GM12878 (cell line): ENCODE measurements at regions not wholly inside any gene's neighbourhood (a gene's known extent, or its start where the extent isn't known, plus 50 kb on each side); places are given as distances from the start of the nearest gene placed in this dataset.

Experiments used
- ATAC-seq: fragments of 200-7000 bp; cut with Tn5 transposase; 3 replicates; pipeline ENCODE4 v1.9.1; 2020; ENCODE audit warnings: mild to moderate bottlenecking, moderate library complexity
- BruUV-seq: library from RNA; stranded (reverse); fragments of 400-500 nt; replicated peaks from 2 replicates; lab custom pipeline; 2021; lab: Mats Ljungman, UMichigan
- CTCF ChIA-PET: fragments of 300-600 bp; sonication (Branson Sonifier 250); formaldehyde crosslinking; extraction: SDS; loops from one replicate; lab custom pipeline; 2021; ENCODE audit warnings: inconsistent platforms; lab: Yijun Ruan, JAX
- POLR2A ChIA-PET: fragments of 350-600 bp; formaldehyde crosslinking; extraction: SDS; loops from one replicate; lab custom pipeline; 2021; ENCODE audit warnings: inconsistent platforms; lab: Charles Lee
- RAD21 ChIA-PET: fragments of 300-600 bp; sonication (Branson Sonifier 250); formaldehyde crosslinking; loops from one replicate; lab custom pipeline; 2023; ENCODE audit warnings: antibody characterized with exemption; ENCODE audit not compliant: unreplicated experiment; lab: Charles Lee
- SMC1A ChIA-PET: fragments of 300-600 bp; sonication (Branson Sonifier 250); formaldehyde crosslinking; loops from one replicate; lab custom pipeline; 2023; ENCODE audit not compliant: unreplicated experiment, uncharacterized antibody; lab: Charles Lee
- DNase-seq: peaks from one replicate; pipeline ENCODE4 v3.0.0-alpha.2; 2011; ENCODE audit warnings: low read depth, low spot score
- FAIRE-seq: peaks from 3 replicates; lab custom pipeline; 2011; peaks lifted over from hg19 to GRCh38; lab: Jason Lieb, UNC
- H2AFZ ChIP-seq: 2 replicates; pipeline ENCODE4 v1.6.0; 2011; ENCODE audit warnings: low read depth, low read length, control low read depth; ENCODE audit not compliant: control insufficient read depth
- H3K27ac ChIP-seq: 2 replicates; pipeline ENCODE4 v1.5.1; 2011; ENCODE audit warnings: control low read depth; ENCODE audit not compliant: control insufficient read depth, insufficient read depth
- H3K27me3 ChIP-seq, 2 experiments: replicated peaks in 1 of 2; 2 replicates each; pipeline versions ENCODE4 v1.6.0 to v1.6.1; 2011; ENCODE audit warnings: low read length in 1 of 2; ENCODE audit not compliant: control insufficient read depth in 2 of 2, insufficient read depth in 2 of 2
- H3K36me3 ChIP-seq, 2 experiments: 2 replicates each; pipeline ENCODE4 v1.5.1; 2011; ENCODE audit warnings: low read length in 1 of 2; ENCODE audit not compliant: control insufficient read depth in 2 of 2, insufficient read depth in 2 of 2
- H3K4me1 ChIP-seq: 2 replicates; pipeline ENCODE4 v1.6.1; 2011; ENCODE audit warnings: mild to moderate bottlenecking, low read length, moderate library complexity, mixed read lengths; ENCODE audit not compliant: control insufficient read depth, insufficient read depth
- H3K4me2 ChIP-seq: 2 replicates; pipeline ENCODE4 v1.6.0; 2011; ENCODE audit warnings: control low read depth; ENCODE audit not compliant: control insufficient read depth, insufficient read depth
- H3K4me3 ChIP-seq: fragments of 200-600 bp; sonication (generic); 2 replicates; pipeline ENCODE4 v1.5.1; 2016
- H3K79me2 ChIP-seq: 2 replicates; pipeline ENCODE4 v1.6.0; 2011; ENCODE audit warnings: low read length; ENCODE audit not compliant: control insufficient read depth, insufficient read depth
- H3K9ac ChIP-seq: 2 replicates; pipeline ENCODE4 v1.8.0; 2011; ENCODE audit warnings: low read length, control low read depth, mixed read lengths; ENCODE audit not compliant: control insufficient read depth, insufficient read depth
- H3K9me3 ChIP-seq: replicated peaks from 3 replicates; pipeline ENCODE4 v1.5.1; 2011; ENCODE audit warnings: mild to moderate bottlenecking, low read length; ENCODE audit not compliant: control insufficient read depth, insufficient read depth
- H4K20me1 ChIP-seq: 2 replicates; pipeline ENCODE4 v1.6.0; 2011; ENCODE audit not compliant: control insufficient read depth, insufficient read depth
- CEBPB ChIP-seq, 2 experiments: fragments of 150-350 bp in 1 of 2; IDR thresholded peaks; 2 replicates each; pipeline ENCODE4 v1.6.1; 2012 to 2014; ENCODE audit warnings: low read depth in 2 of 2, low read length in 2 of 2, borderline replicate concordance in 1 of 2, inconsistent platforms in 1 of 2
- CHD4 ChIP-seq: fragments of 200-600 bp; sonication (generic); IDR thresholded peaks from 2 replicates; pipeline ENCODE4 v1.6.1; 2016; ENCODE audit warnings: mild to moderate bottlenecking
- CTCF ChIP-seq, 3 experiments: IDR thresholded peaks in 2 of 3; conservative IDR thresholded peaks in 1 of 3; 2 replicates each; pipeline ENCODE4 v1.5.1; 2011; ENCODE audit warnings: low read depth in 3 of 3, low read length in 3 of 3, mild to moderate bottlenecking in 3 of 3, control low read depth in 2 of 3, moderate library complexity in 2 of 3, inconsistent platforms in 1 of 3, mixed read lengths in 1 of 3; ENCODE audit not compliant: control insufficient read depth in 2 of 3, insufficient read depth in 1 of 3; ENCODE audit errors: extremely low read depth in 1 of 3
- DPF2 ChIP-seq: fragments of 450-650 bp; IDR thresholded peaks from 2 replicates; pipeline ENCODE4 v1.6.1; 2017; ENCODE audit warnings: mild to moderate bottlenecking
- KDM1A ChIP-seq: fragments of 200-600 bp; sonication (generic); IDR thresholded peaks from 2 replicates; pipeline ENCODE4 v1.6.1; 2016; ENCODE audit warnings: borderline replicate concordance
- MTA3 ChIP-seq: IDR thresholded peaks from 2 replicates; pipeline ENCODE4 v1.6.1; 2012; ENCODE audit warnings: low read length, inconsistent platforms, borderline replicate concordance
- PKNOX1 ChIP-seq: fragments of 450-650 bp; IDR thresholded peaks from 2 replicates; pipeline ENCODE4 v1.6.1; 2016; ENCODE audit warnings: mild to moderate bottlenecking
- RBBP5 ChIP-seq: fragments of 200-600 bp; sonication (generic); conservative IDR thresholded peaks from 2 replicates; pipeline ENCODE4 v1.6.1; 2016
- WGBS: methylation state at CpG from one replicate; pipeline ENCODE4 v1.1.6; 2016; ENCODE audit warnings: low lambda C conversion rate; ENCODE audit not compliant: insufficient replicate concordance, insufficient coverage; ENCODE audit errors: missing lambda C conversion rate; 5-methylcytosine and 5-hydroxymethylcytosine counted together
- in situ Hi-C: fragments of 300-500 bp; cut with MboI; formaldehyde crosslinking; loops from 9 replicates; pipeline ENCODE4 v1.14.3; 2018; ENCODE audit warnings: mixed read lengths
- intact Hi-C: fragments of 100-400 bp; cut with micrococcal nuclease; formaldehyde crosslinking; loops from one replicate; pipeline ENCODE4 v1.14.2; 2022; ENCODE audit not compliant: unreplicated experiment

- FAIRE-seq (no peak), ATAC-seq (no peak), DNase-seq (no peak)
- in situ Hi-C loops = no loop called here
- H2AFZ ChIP-seq = no peak overlapping the region
- ChIA-PET SMC1A (no interaction called here), RAD21 (no interaction called here), CTCF (no interaction called here), POLR2A (no interaction called here)
- WGBS = 4% methylated on average over 5 of the region's 5 CpGs
- H3K27me3 ChIP-seq = no peaks in the 10 kb centered on the region
- intact Hi-C loops = no loop called here
- H3K4me2 ChIP-seq = no peak overlapping the region
- TF ChIP-seq MTA3 (no peak), PKNOX1 (no peak), DPF2 (no peak), RBBP5 (no peak), KDM1A (no peak)
- no peaks in the 10 kb centered on the region for H3K4me1 ChIP-seq
- no peak overlapping the region for H3K27ac ChIP-seq
- no peaks in the 10 kb centered on the region for H4K20me1 ChIP-seq
- no peak overlapping the region for H3K4me3 ChIP-seq
- H3K36me3 ChIP-seq = no peaks in the 10 kb centered on the region
- no peak overlapping the region for H3K9ac ChIP-seq
- BruUV-seq = no TSS peak
- no peaks in the 10 kb centered on the region for H3K9me3 ChIP-seq
- no peaks in the 10 kb centered on the region for H3K79me2 ChIP-seq
Observed at GRCh38 chr13:89113744-89114143, 1442.6 kb downstream of the SLITRK5 start.

- POLR2A ChIA-PET = no interaction called here
- 33% methylated on average over 3 of the region's 3 CpGs for WGBS
- in situ Hi-C loops = no loop called here
- TF ChIP-seq CTCF (IDR thresholded peaks at IDR 0.05 in 2 of 3, conservative IDR thresholded peaks at IDR 0.05 in 1 of 3; ENCODE audit: control insufficient read depth in 2 of 3, extremely low read depth in 1 of 3, insufficient read depth in 1 of 3, low read depth in 3 of 3, low read length in 3 of 3) (peak in 2 of 3 experiments; percentile 11 to 26; a peak in 1 of 6 replicates), CEBPB (IDR thresholded peaks at IDR 0.05; ENCODE audit: borderline replicate concordance in 1 of 2, low read depth in 2 of 2, low read length in 2 of 2) (no peak), CHD4 (no peak)
- TF ChIP-seq, all 136 proteins: peak for 1
- no TSS peak for BruUV-seq
- DNase-seq (no peak), ATAC-seq (peak; percentile 57; the same call in 2 of the 3 replicates), FAIRE-seq (no peak)
- Histone ChIP-seq H3K9me3 (no peaks in the 10 kb centered on the region; the same call in 2 of the 3 replicates), H3K9ac (no peak overlapping the region), H3K4me3 (no peak overlapping the region), H3K36me3 (no peaks in the 10 kb centered on the region), H3K4me2 (no peak overlapping the region), H3K79me2 (no peaks in the 10 kb centered on the region), H4K20me1 (no peaks in the 10 kb centered on the region), H3K27me3 (no peaks in the 10 kb centered on the region), H2AFZ (no peak overlapping the region), H3K4me1 (no peaks in the 10 kb centered on the region), H3K27ac (no peak overlapping the region)
- ChIA-PET RAD21 (no interaction called here), SMC1A (no interaction called here), CTCF (no interaction called here)
- intact Hi-C loops = no loop called here
Observed at GRCh38 chr13:89115307-89115706, 1444.1 kb downstream of the SLITRK5 start.
